Neural cell (in vitro differentiated cells): ENCODE measurements at regions not wholly inside any gene's neighbourhood (a gene's known extent, or its start where the extent isn't known, plus 50 kb on each side); places are given as distances from the start of the nearest gene placed in this dataset.

Experiments
- H2AFZ ChIP-seq: fragments of 200-600, 300-800 bp; sonication (generic), shearing (Covaris generic); 2 replicates; pipeline ENCODE4 v1.6.0; 2014; ENCODE audit warnings: low read depth, mild to moderate bottlenecking, antibody characterized with exemption, low read length, moderate library complexity
- H3F3A ChIP-seq: fragments of 200-600 bp; shearing (Covaris generic); 2 replicates; pipeline ENCODE4 v1.6.1; 2016; ENCODE audit warnings: mild to moderate bottlenecking, moderate library complexity, mixed read lengths, antibody characterized with exemption, low read length; ENCODE audit not compliant: insufficient read depth, poor library complexity, severe bottlenecking
- H3K27ac ChIP-seq: fragments of 200-600, 300-800 bp; sonication (generic), shearing (Covaris generic); 2 replicates; pipeline ENCODE4 v1.5.1; 2014; ENCODE audit warnings: mild to moderate bottlenecking, low read length, moderate library complexity
- H3K27me3 ChIP-seq: fragments of 300-800, 200-600 bp; sonication (generic), shearing (Covaris generic); 2 replicates; pipeline ENCODE4 v1.6.0; 2014; ENCODE audit warnings: mild to moderate bottlenecking, low read depth, low read length, moderate library complexity; ENCODE audit not compliant: insufficient read depth
- H3K36me3 ChIP-seq: fragments of 300-800, 200-600 bp; sonication (generic), shearing (Covaris generic); 2 replicates; pipeline ENCODE4 v1.5.1; 2014; ENCODE audit warnings: mild to moderate bottlenecking, antibody characterized with exemption, low read length, moderate library complexity; ENCODE audit not compliant: insufficient read depth
- H3K4me2 ChIP-seq: fragments of 300-800, 200-600 bp; sonication (generic), shearing (Covaris generic); 2 replicates; pipeline ENCODE4 v1.6.0; 2014; ENCODE audit warnings: mild to moderate bottlenecking, low read length
- H3K4me3 ChIP-seq: fragments of 300-800, 200-600 bp; sonication (generic), shearing (Covaris generic); 2 replicates; pipeline ENCODE4 v1.5.1; 2014; ENCODE audit warnings: mild to moderate bottlenecking, low read length, moderate library complexity
- H3K79me2 ChIP-seq: fragments of 200-600 bp; shearing (Covaris generic); replicated peaks from 2 replicates; pipeline ENCODE4 v1.6.0; 2014; ENCODE audit warnings: mild to moderate bottlenecking, low read length, moderate library complexity; ENCODE audit not compliant: insufficient read depth
- H3K9ac ChIP-seq: fragments of 300-800, 200-600 bp; sonication (generic), shearing (Covaris generic); 2 replicates; pipeline ENCODE4 v1.6.1; 2016; ENCODE audit warnings: mild to moderate bottlenecking, low read length, mixed read lengths
- H3K9me2 ChIP-seq: fragments of 200-600 bp; shearing (Covaris generic); 2 replicates; pipeline ENCODE4 v1.6.1; 2016; ENCODE audit warnings: mild to moderate bottlenecking, low read length, mixed read lengths; ENCODE audit not compliant: insufficient read depth
- H3K9me3 ChIP-seq: fragments of 200-600, 300-800 bp; sonication (generic), shearing (Covaris generic); 2 replicates; pipeline ENCODE4 v1.6.1; 2016; ENCODE audit warnings: mild to moderate bottlenecking, mixed run types, low read length, moderate library complexity, mixed read lengths
- H4K20me1 ChIP-seq: fragments of 200-600 bp; shearing (Covaris generic); 2 replicates; pipeline ENCODE4 v1.6.1; 2016; ENCODE audit warnings: mild to moderate bottlenecking, mixed run types; ENCODE audit not compliant: insufficient read depth
- CTCF ChIP-seq: fragments of 450-650 bp; IDR thresholded peaks from 2 replicates; pipeline ENCODE4 v1.5.1; 2014; ENCODE audit warnings: antibody characterized with exemption, mild to moderate bottlenecking, moderate library complexity; ENCODE audit not compliant: poor library complexity, severe bottlenecking
- EP300 ChIP-seq: fragments of 450-650 bp; conservative IDR thresholded peaks from 2 replicates; pipeline ENCODE4 v1.6.1; 2014; ENCODE audit warnings: antibody characterized with exemption, mild to moderate bottlenecking, moderate library complexity; ENCODE audit not compliant: poor library complexity, severe bottlenecking
- EZH2 ChIP-seq: fragments of 200-600, 300-800 bp; shearing (Covaris generic), sonication (generic); IDR thresholded peaks from 2 replicates; pipeline ENCODE4 v1.6.1; 2014; ENCODE audit warnings: antibody characterized with exemption, low read length, borderline replicate concordance, mild to moderate bottlenecking; ENCODE audit not compliant: insufficient read depth, poor library complexity, severe bottlenecking
- MXI1 ChIP-seq: fragments of 450-650 bp; conservative IDR thresholded peaks from 2 replicates; pipeline ENCODE4 v1.6.1; 2014; ENCODE audit warnings: antibody characterized with exemption, mild to moderate bottlenecking; ENCODE audit not compliant: poor library complexity, severe bottlenecking
- POLR2AphosphoS5 ChIP-seq: IDR thresholded peaks from 2 replicates; pipeline ENCODE4 v1.6.1; 2012
- RAD21 ChIP-seq: fragments of 450-650 bp; conservative IDR thresholded peaks from 2 replicates; pipeline ENCODE4 v1.6.1; 2014; ENCODE audit warnings: antibody characterized with exemption, mild to moderate bottlenecking, moderate library complexity
- REST ChIP-seq: IDR thresholded peaks from 2 replicates; pipeline ENCODE4 v1.6.1; 2012; ENCODE audit warnings: borderline replicate concordance
- SMC3 ChIP-seq: fragments of 450-650 bp; conservative IDR thresholded peaks from 2 replicates; pipeline ENCODE4 v1.6.1; 2014; ENCODE audit warnings: antibody characterized with exemption, mild to moderate bottlenecking, moderate library complexity; ENCODE audit not compliant: poor library complexity
- TAF1 ChIP-seq: IDR thresholded peaks from 2 replicates; pipeline ENCODE4 v1.6.1; 2012; ENCODE audit warnings: low read depth

DNA sequence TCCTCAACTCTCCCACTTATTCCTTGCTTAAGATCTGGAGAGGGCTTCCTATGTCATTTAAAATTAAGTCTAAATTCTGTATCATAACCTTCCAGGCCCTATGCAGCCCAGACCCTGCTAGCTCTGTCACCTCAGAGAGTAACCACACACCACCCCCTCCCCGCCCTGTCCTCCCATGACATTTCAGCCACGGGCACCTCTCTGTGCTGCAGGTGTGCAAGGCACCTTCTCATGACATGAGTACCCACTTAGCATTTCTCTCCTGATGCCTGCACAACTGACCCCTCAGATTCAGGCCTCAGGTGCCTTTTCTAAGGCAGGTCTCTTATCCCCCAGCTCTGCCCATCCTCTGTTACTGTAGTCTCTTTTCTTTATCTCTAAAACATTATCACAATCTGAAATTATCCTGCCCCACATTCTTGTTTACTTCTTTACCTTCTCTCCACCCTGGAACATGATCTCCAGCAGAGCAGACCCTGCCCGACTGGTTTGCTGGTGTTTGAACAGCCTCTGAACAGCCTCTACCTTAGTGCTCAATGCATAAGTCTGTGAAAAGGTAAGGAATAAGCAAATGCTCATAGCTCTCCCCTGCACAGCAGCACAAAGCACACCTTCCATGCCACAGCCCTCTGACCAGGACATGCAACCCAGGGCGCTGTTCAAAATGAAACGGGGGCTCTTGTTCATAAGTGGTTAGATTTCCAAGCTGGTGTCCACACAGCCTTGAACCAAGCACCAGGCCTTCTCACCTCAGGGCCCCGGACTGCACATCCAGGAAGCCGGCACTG is 196.1 kb upstream of the B3GAT1 start:
- Histone ChIP-seq H3K27ac (no peak overlapping the region), H3K4me3 (no peak overlapping the region), H2AFZ (no peak overlapping the region), H3K79me2 (no peaks in the 10 kb centered on the region), H3K4me2 (no peak overlapping the region), H3K9ac (no peak overlapping the region), H4K20me1 (no peaks in the 10 kb centered on the region), H3K27me3 (no peaks in the 10 kb centered on the region), H3K9me3 (no peaks in the 10 kb centered on the region), H3K36me3 (no peaks in the 10 kb centered on the region), H3F3A (no peaks in the 10 kb centered on the region), H3K9me2 (no peaks in the 10 kb centered on the region)
- TF ChIP-seq EP300 = no peak
- TF ChIP-seq SMC3 = no peak
- TF ChIP-seq REST = no peak

DNA sequence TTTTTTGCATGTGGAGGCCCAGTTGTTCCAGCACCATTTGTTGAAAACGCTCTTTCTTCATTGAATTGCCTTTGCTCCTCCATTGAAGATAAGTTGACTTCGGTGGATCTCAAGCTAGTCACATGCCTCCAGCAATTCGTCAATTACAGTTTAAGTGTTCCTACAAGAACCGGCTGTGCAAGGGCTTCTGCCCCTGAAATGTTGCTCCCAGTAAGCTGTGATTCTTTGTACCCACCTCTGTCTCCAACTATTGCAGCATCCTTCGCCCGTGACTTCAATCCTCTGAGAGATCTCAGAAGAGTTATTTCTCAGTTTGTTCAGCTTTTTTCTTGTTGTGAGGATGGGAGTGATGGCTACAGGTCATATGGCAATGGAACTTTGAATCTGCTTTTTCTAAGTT is 194.2 kb upstream of the B3GAT1 start:
- Histone ChIP-seq H3K27ac (no peak overlapping the region), H3K9ac (no peak overlapping the region), H3K4me2 (no peak overlapping the region), H3K36me3 (no peaks in the 10 kb centered on the region), H3K79me2 (no peaks in the 10 kb centered on the region), H3K9me3 (no peaks in the 10 kb centered on the region), H2AFZ (no peak overlapping the region), H3K9me2 (no peaks in the 10 kb centered on the region), H3K27me3 (no peaks in the 10 kb centered on the region), H3F3A (no peaks in the 10 kb centered on the region), H4K20me1 (no peaks in the 10 kb centered on the region), H3K4me3 (no peak overlapping the region)
- no peak for TF ChIP-seq RAD21
- no peak for TF ChIP-seq REST
- TF ChIP-seq SMC3 = no peak
- no peak for TF ChIP-seq CTCF
- TF ChIP-seq TAF1 = no peak
- no peak for TF ChIP-seq POLR2AphosphoS5
- no peak for TF ChIP-seq MXI1
- no peak for TF ChIP-seq EP300
- no peak for TF ChIP-seq EZH2
